ENCODE measurements at regions not wholly inside any gene's neighbourhood (a gene's known extent, or its start where the extent isn't known, plus 50 kb on each side); places are given as distances from the start of the nearest gene placed in this dataset.
"Not testable (repeated sequence)": the region's sequence is repeated elsewhere in the genome, so short reads cannot be mapped to it uniquely, and the experiment has no call there.

DNA sequence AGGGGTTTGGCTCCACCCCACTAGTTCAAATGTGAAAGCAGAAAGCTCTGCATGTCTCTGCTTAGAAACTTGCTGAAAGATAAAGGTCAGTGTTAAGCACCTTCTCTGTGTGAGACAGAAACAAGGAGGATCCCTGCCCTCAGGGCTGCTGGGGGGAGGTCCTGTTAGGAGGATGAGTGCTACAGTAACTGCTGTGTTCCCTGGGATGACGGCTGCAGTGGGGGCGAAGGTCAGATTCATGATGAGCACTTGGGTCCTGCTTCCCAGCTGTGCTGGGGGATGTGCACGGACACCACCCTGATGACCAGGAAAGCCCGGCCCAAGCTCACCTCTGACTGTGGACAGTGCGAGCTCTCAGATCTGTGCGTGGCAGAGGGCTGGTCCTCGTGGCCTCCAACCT is 252.6 kb downstream of the DLL1 start:
- TF ChIP-seq ZFX (IDR thresholded peaks at IDR 0.05) (no peak), CTCF (conservative IDR thresholded peaks at IDR 0.05) (no peak)

DNA sequence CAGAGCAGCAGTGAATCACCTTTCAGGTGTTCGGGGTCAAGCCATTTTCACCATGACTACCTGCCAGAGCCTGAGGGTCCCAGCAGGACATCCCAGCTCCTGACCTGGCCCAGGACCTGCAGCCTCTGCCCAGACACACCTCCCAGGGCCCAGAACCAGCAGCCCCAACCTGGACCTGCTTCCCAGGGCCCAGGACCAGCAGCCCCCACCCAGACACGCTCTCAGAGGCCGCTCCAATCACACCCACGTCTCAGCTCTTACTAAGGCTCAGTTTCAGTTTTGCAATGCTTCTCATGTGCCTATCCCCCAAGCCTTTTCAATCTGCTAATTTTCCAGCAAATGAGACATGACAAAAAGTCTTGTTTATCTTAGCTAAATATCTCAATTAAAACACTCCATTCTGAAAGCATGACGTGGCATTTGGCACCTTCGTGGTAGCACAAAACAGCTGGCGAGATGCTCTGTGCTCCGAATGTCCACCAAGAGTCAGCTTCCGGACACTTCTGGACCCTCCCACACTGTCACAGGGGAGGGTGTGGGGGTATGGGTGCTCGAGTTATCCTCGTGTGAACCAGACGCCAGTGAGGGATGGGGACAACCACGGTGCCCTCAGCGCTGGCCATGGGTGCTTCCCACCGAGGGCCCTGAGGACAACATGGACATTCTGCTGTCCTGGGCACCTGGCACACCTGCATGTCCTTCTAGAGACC is 253.2 kb downstream of the DLL1 start:
- TF ChIP-seq CTCF (conservative IDR thresholded peaks at IDR 0.05) (no peak), ZFX (IDR thresholded peaks at IDR 0.05) (no peak)
- H3K27ac ChIP-seq: no peak overlapping the region

More for the DNA sequence above, 252.6 kb downstream of the DLL1 start:
- no peak overlapping the region for H3K27ac ChIP-seq

GRCh38 chr6:170036916-170037315 is 254.0 kb downstream of the DLL1 start:
- TF ChIP-seq CTCF (conservative IDR thresholded peaks at IDR 0.05) (no peak), ZFX (IDR thresholded peaks at IDR 0.05) (no peak)
- H3K27ac ChIP-seq: no peak overlapping the region

DNA sequence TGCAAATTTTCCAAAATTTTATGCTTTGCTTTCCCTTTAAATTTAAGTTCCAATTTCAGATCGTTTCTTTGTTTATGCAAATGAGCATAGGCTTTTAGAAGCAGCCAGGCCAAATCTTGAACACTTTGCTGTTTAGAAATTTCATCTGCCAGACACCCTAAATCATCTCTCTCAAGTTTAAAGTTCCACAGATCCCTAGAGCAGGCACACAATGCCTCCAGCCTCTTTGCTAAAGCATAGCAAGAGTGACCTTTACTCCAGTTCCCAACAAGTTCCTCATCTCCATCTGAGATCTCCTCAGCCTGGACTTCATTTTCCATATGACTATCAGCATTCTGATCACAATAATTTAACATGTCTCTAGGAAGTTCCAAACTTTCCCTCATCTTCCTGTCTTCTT is 254.5 kb downstream of the DLL1 start:
- H3K27ac ChIP-seq: not testable (repeated sequence)

DNA sequence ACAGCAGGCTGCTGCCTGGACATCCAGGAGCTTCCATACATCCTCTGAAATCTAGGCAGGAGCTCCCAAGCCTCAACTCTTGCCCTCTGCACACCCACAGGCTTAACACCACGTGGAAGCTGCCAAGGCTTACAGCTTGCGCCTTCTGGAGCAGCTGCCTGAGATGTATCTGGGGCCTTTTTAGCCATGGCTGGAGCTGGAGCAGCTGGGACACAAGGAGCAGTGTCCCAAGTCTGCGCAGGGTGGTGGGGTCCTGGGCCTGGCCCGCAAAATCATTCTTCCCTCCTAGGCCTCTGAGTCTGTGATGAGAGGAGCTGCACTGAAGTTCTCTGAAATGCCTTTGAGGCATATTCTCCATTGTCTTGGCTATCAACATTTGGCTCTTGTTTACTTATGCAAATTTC is 255.0 kb downstream of the DLL1 start:
- TF ChIP-seq CTCF (conservative IDR thresholded peaks at IDR 0.05) (no peak), ZFX (IDR thresholded peaks at IDR 0.05) (no peak)
- peak overlapping the region; percentile 35 for H3K27ac ChIP-seq

- TF ChIP-seq CTCF (conservative IDR thresholded peaks at IDR 0.05) (no peak), ZFX (IDR thresholded peaks at IDR 0.05) (no peak)
- H3K27ac ChIP-seq: no peak overlapping the region
Observed at GRCh38 chr6:170035044-170035443, 255.8 kb downstream of the DLL1 start.

DNA sequence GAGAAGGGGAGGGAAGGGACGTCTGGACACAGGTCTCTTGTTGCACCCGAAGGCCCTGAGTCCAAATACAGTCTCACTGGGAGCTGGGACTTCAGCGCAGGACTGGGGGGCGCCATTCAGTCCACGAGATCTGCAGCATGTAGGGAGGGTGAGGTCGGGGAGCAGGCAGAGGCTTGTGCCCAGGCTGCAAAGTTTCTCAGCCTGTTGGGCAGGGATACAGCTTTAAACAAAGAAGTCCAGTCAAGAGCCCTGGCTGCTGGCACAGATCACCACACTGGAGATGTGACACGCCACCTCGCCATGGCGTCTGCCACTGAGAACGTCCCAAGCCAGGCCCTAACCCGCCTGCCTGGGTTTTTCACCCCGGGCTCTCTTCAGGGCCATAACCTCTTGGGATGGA is 256.6 kb downstream of the DLL1 start:
- H3K27ac ChIP-seq: no peak overlapping the region
- TF ChIP-seq ZFX (IDR thresholded peaks at IDR 0.05) (no peak), CTCF (conservative IDR thresholded peaks at IDR 0.05) (no peak)

GRCh38 chr6:170033666-170034065 is 257.2 kb downstream of the DLL1 start:
- H3K27ac ChIP-seq: no peak overlapping the region
- TF ChIP-seq ZFX (IDR thresholded peaks at IDR 0.05) (no peak), CTCF (conservative IDR thresholded peaks at IDR 0.05) (no peak)

Data from C4-2B (cell line).